ENCODE measurements at regions not wholly inside any gene's neighbourhood (a gene's known extent, or its start where the extent isn't known, plus 50 kb on each side); places are given as distances from the start of the nearest gene placed in this dataset.

DNA sequence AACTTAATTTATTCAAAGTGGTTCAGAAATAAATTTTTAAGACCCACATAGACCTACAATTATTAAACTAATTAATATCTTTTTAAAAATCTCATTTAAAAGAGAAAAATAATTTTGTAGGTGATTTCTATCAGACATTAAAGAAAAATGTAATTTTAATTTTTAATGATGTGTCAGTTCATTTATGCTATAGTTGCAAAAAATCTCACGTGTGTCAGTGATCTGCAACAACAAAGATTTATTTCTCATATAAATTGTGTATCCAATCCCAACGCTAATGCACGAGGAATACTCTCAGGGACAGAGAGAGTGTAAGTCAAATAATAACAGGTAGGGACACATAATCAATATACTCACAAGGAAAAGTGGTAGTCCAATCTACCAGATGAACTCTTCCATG is 456.6 kb upstream of the CCDC54 start:
- TF ChIP-seq MXI1 (IDR thresholded peaks at IDR 0.05; ENCODE audit: low read depth, low read length) (no peak), GABPA (IDR thresholded peaks at IDR 0.05; ENCODE audit: low read depth) (no peak)

Measured in SK-N-SH (cell line).